Liver (tissue), 7 donors: ENCODE measurements at regions not wholly inside any gene's neighbourhood (a gene's known extent, or its start where the extent isn't known, plus 50 kb on each side); places are given as distances from the start of the nearest gene placed in this dataset.

Source experiments
- DNase-seq: peaks from one replicate; pipeline ENCODE4 v3.0.0-alpha.2; 2017; ENCODE audit warnings: low spot score
- H3K27ac ChIP-seq, 2 donors: one replicate each; pipeline ENCODE4 v1.7.0; 2013; ENCODE audit warnings: inconsistent platforms in 2 of 2, low read length in 2 of 2, control low read depth in 1 of 2, low read depth in 1 of 2, mild to moderate bottlenecking in 1 of 2
- H3K27me3 ChIP-seq, 4 donors: one replicate each; pipeline versions ENCODE4 v1.6.1 to v1.7.0; 2013; ENCODE audit warnings: low read length in 3 of 4, inconsistent platforms in 1 of 4, mild to moderate bottlenecking in 1 of 4, moderate library complexity in 1 of 4; ENCODE audit not compliant: control insufficient read depth in 4 of 4, insufficient read depth in 4 of 4
- H3K36me3 ChIP-seq, 4 donors: one replicate each; pipeline versions ENCODE4 v1.6.1 to v1.7.0; 2013; ENCODE audit warnings: low read length in 3 of 4, mild to moderate bottlenecking in 3 of 4, low read depth in 1 of 4, moderate library complexity in 1 of 4; ENCODE audit not compliant: control insufficient read depth in 4 of 4, insufficient read depth in 3 of 4
- H3K4me1 ChIP-seq, 4 donors: one replicate each; pipeline versions ENCODE4 v1.6.1 to v1.7.0; 2013; ENCODE audit warnings: low read length in 3 of 4, mild to moderate bottlenecking in 3 of 4, moderate library complexity in 1 of 4; ENCODE audit not compliant: control insufficient read depth in 4 of 4, insufficient read depth in 4 of 4
- H3K4me3 ChIP-seq, 3 donors: one replicate each; pipeline versions ENCODE4 v1.6.1 to v1.7.0; 2013; ENCODE audit warnings: low read length in 3 of 3, control low read depth in 1 of 3, low read depth in 1 of 3, mild to moderate bottlenecking in 1 of 3
- H3K9ac ChIP-seq, 2 donors: one replicate each; pipeline ENCODE4 v1.7.0; 2013; ENCODE audit warnings: low read length in 2 of 2, mild to moderate bottlenecking in 2 of 2, moderate library complexity in 2 of 2, control low read depth in 1 of 2, low read depth in 1 of 2
- H3K9me3 ChIP-seq, 4 donors: one replicate each; pipeline versions ENCODE4 v1.6.1 to v1.7.0; 2013; ENCODE audit warnings: low read length in 3 of 4; ENCODE audit not compliant: control insufficient read depth in 4 of 4
- EGR1 ChIP-seq, 2 donors: IDR thresholded peaks; 2 replicates each; pipeline ENCODE4 v1.6.1; 2016 to 2018; ENCODE audit warnings: antibody characterized with exemption in 2 of 2, low read depth in 2 of 2
- FOXA1 ChIP-seq: IDR thresholded peaks from 2 replicates; pipeline ENCODE4 v1.6.1; 2016; ENCODE audit warnings: antibody characterized with exemption
- FOXA2 ChIP-seq: IDR thresholded peaks from 2 replicates; pipeline ENCODE4 v1.6.1; 2016; ENCODE audit warnings: antibody characterized with exemption
- GABPA ChIP-seq, 2 donors: IDR thresholded peaks in 1 of 2; conservative IDR thresholded peaks in 1 of 2; 2 replicates each; pipeline ENCODE4 v1.6.1; 2016; ENCODE audit warnings: antibody characterized with exemption in 2 of 2, mild to moderate bottlenecking in 1 of 2, moderate library complexity in 1 of 2
- HNF4G ChIP-seq: IDR thresholded peaks from 2 replicates; pipeline ENCODE4 v1.6.1; 2016; ENCODE audit warnings: antibody characterized with exemption
- JUND ChIP-seq, 2 donors: IDR thresholded peaks; 2 replicates each; pipeline ENCODE4 v1.6.1; 2016; ENCODE audit warnings: antibody characterized with exemption in 2 of 2
- NR2F2 ChIP-seq: IDR thresholded peaks from 2 replicates; pipeline ENCODE4 v1.6.1; 2016; ENCODE audit warnings: antibody characterized with exemption
- RAD21 ChIP-seq, 2 donors: IDR thresholded peaks; 2 replicates each; pipeline ENCODE4 v1.6.1; 2016; ENCODE audit warnings: antibody characterized with exemption in 2 of 2, mild to moderate bottlenecking in 2 of 2
- RXRA ChIP-seq, 2 donors: IDR thresholded peaks; 2 replicates each; pipeline ENCODE4 v1.6.1; 2017 to 2018; ENCODE audit warnings: antibody characterized with exemption in 2 of 2, mild to moderate bottlenecking in 1 of 2
- SP1 ChIP-seq: IDR thresholded peaks from 2 replicates; pipeline ENCODE4 v1.6.1; 2018; ENCODE audit warnings: antibody characterized with exemption, mild to moderate bottlenecking
- TAF1 ChIP-seq: conservative IDR thresholded peaks from 2 replicates; pipeline ENCODE4 v1.6.1; 2016; ENCODE audit warnings: antibody characterized with exemption, mild to moderate bottlenecking
- YY1 ChIP-seq: IDR thresholded peaks from 2 replicates; pipeline ENCODE4 v1.6.1; 2016; ENCODE audit warnings: antibody characterized with exemption, mild to moderate bottlenecking
- ZBTB33 ChIP-seq: IDR thresholded peaks from 2 replicates; pipeline ENCODE4 v1.6.1; 2016; ENCODE audit warnings: antibody characterized with exemption
- WGBS: extraction: QIAGEN DNeasy Blood & Tissue Kit; methylation state at CpG from one replicate; pipeline ENCODE4 v1.1.7; 2013; 5-methylcytosine and 5-hydroxymethylcytosine counted together
- TF ChIP-seq, protein P1 (sequence below): IDR thresholded peaks from 2 replicates; pipeline ENCODE4 v1.6.1; 2016; ENCODE audit warnings: antibody characterized with exemption
- TF ChIP-seq, protein P2 (sequence below): IDR thresholded peaks from 2 replicates; pipeline ENCODE4 v1.6.1; 2016; ENCODE audit warnings: antibody characterized with exemption
- TF ChIP-seq, protein P3 (sequence below): IDR thresholded peaks from 2 replicates; pipeline ENCODE4 v1.6.1; 2016; ENCODE audit warnings: antibody characterized with exemption, mild to moderate bottlenecking
- donor health status: healthy.
- donor health status: healthy.
- donor health status: healthy.
- donor health status: healthy.

- H3K27me3 ChIP-seq: no peaks in the 10 kb centered on the region
- TF ChIP-seq JUND (IDR thresholded peaks at IDR 0.05): no peak
- no peak for TF ChIP-seq RXRA (IDR thresholded peaks at IDR 0.05)
- TF ChIP-seq GABPA (IDR thresholded peaks at IDR 0.05 in 1 of 2, conservative IDR thresholded peaks at IDR 0.05 in 1 of 2): no peak
- TF ChIP-seq NR2F2: no peak
- no peak for TF ChIP-seq RAD21 (IDR thresholded peaks at IDR 0.05)
- no peak for TF ChIP-seq EGR1 (IDR thresholded peaks at IDR 0.05; ENCODE audit: low read depth in 2 of 2)
- no peak overlapping the region for H3K4me3 ChIP-seq
- no peak overlapping the region for H3K9ac ChIP-seq
- no peak for DNase-seq
- H3K4me1 ChIP-seq: no peaks in the 10 kb centered on the region
- WGBS: 52% methylated on average over 4 of the region's 4 CpGs
- no peak overlapping the region for H3K27ac ChIP-seq
- H3K36me3 ChIP-seq: no peaks in the 10 kb centered on the region
- H3K9me3 ChIP-seq: no peaks in the 10 kb centered on the region
Observed at GRCh38 chr2:136207030-136207623, 89.2 kb upstream of the CXCR4 start.

DNA sequence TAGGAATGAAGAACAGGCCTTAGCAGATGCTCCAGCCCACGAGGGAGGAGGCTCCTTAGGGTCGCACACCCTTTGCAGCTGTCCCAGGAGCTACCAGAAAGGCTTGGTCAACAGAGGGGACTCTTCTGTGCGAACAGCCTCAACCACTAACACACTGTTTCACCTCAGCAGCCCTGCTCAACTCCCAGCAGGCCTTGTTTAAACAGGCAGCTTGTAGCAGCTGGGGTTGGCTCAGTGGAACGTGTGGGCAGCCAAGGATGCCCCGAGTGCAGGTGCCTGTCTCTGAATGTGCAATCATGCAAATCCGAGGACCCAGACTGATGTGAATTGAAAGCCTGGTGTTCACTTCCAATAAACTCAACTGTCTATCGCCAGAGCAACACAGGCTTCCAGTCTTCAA lies 88.7 kb upstream of the CXCR4 start:
- Histone ChIP-seq H3K27me3 (no peaks in the 10 kb centered on the region), H3K4me3 (no peak overlapping the region), H3K9me3 (no peaks in the 10 kb centered on the region), H3K27ac (no peak overlapping the region), H3K9ac (peak overlapping the region in 1 of 2 donors; percentile 13), H3K36me3 (no peaks in the 10 kb centered on the region), H3K4me1 (no peaks in the 10 kb centered on the region)
- WGBS: 58% methylated on average over 7 of the region's 7 CpGs
- TF ChIP-seq JUND (IDR thresholded peaks at IDR 0.05) (no peak), FOXA2 (no peak), FOXA1 (no peak), TAF1 (no peak), HNF4G (no peak), SP1 (no peak), RAD21 (IDR thresholded peaks at IDR 0.05) (no peak), EGR1 (IDR thresholded peaks at IDR 0.05; ENCODE audit: low read depth in 2 of 2) (no peak), YY1 (no peak), RXRA (IDR thresholded peaks at IDR 0.05) (no peak), ZBTB33 (no peak)
- TF ChIP-seq, protein P1, sequence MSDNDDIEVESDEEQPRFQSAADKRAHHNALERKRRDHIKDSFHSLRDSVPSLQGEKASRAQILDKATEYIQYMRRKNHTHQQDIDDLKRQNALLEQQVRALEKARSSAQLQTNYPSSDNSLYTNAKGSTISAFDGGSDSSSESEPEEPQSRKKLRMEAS: no peak
- TF ChIP-seq, protein P2, sequence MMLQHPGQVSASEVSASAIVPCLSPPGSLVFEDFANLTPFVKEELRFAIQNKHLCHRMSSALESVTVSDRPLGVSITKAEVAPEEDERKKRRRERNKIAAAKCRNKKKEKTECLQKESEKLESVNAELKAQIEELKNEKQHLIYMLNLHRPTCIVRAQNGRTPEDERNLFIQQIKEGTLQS: no peak
- TF ChIP-seq, protein P3, sequence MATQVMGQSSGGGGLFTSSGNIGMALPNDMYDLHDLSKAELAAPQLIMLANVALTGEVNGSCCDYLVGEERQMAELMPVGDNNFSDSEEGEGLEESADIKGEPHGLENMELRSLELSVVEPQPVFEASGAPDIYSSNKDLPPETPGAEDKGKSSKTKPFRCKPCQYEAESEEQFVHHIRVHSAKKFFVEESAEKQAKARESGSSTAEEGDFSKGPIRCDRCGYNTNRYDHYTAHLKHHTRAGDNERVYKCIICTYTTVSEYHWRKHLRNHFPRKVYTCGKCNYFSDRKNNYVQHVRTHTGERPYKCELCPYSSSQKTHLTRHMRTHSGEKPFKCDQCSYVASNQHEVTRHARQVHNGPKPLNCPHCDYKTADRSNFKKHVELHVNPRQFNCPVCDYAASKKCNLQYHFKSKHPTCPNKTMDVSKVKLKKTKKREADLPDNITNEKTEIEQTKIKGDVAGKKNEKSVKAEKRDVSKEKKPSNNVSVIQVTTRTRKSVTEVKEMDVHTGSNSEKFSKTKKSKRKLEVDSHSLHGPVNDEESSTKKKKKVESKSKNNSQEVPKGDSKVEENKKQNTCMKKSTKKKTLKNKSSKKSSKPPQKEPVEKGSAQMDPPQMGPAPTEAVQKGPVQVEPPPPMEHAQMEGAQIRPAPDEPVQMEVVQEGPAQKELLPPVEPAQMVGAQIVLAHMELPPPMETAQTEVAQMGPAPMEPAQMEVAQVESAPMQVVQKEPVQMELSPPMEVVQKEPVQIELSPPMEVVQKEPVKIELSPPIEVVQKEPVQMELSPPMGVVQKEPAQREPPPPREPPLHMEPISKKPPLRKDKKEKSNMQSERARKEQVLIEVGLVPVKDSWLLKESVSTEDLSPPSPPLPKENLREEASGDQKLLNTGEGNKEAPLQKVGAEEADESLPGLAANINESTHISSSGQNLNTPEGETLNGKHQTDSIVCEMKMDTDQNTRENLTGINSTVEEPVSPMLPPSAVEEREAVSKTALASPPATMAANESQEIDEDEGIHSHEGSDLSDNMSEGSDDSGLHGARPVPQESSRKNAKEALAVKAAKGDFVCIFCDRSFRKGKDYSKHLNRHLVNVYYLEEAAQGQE: no peak
- no peak for DNase-seq
